ENCODE measurements at regions not wholly inside any gene's neighbourhood (a gene's known extent, or its start where the extent isn't known, plus 50 kb on each side); places are given as distances from the start of the nearest gene placed in this dataset.

DNA sequence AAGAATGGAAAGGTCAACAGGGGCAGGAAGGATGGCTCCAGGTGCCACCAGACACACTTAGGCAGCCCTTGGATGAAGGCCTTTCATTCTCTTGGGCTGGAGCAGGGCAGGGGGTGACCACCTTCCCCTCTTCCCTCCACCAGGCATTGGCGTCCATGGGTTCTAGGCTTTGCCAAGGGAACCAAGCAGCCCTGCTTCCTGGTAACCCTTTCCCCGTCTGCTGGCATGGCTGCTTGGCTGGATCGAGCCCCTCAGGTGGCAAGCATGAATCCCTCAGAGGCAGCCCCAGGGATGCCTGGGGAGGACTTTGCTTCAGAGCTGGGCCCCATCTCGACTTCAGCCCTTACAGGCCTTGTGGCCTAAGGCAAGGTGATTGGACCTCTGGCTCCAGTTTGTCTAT lies 185.1 kb upstream of the SYT13 start:
- Mint-ChIP-seq H3K27me3 (ENCODE audit: low read depth) (peaks cover 2% of the 10 kb centered on the region; the same call in 1 of the 2 replicates), H3K36me3 (ENCODE audit: insufficient read depth in 1 of 3, low read depth in 3 of 3) (no peaks in the 10 kb centered on the region), H3K9me3 (no peaks in the 10 kb centered on the region), H3K4me1 (peaks cover 13 to 20% of the 10 kb centered on the region in 2 experiments), H3K27ac (no peak overlapping the region), H3K4me3 (no peak overlapping the region)
- Histone ChIP-seq H3K18ac (ENCODE audit: insufficient read length, low read depth, low read length) (no peak overlapping the region), H4K91ac (ENCODE audit: insufficient read length, low read depth, low read length) (no peak overlapping the region), H3K79me2 (ENCODE audit: insufficient read depth, low read length) (no peaks in the 10 kb centered on the region), H2BK5ac (ENCODE audit: insufficient read length, low read length) (no peak overlapping the region), H3K27ac (ENCODE audit: insufficient read length, low read depth, low read length) (no peak overlapping the region), H4K20me1 (ENCODE audit: control insufficient read depth, insufficient read depth, insufficient read length) (no peaks in the 10 kb centered on the region), H4K5ac (ENCODE audit: insufficient read length, low read depth, low read length) (no peak overlapping the region), H3K4ac (ENCODE audit: low read depth, low read length) (no peak overlapping the region), H3K79me1 (ENCODE audit: insufficient read depth, low read depth, low read length, poor library complexity, severe bottlenecking) (no peaks in the 10 kb centered on the region), H3K23me2 (ENCODE audit: insufficient read length, low read depth, low read length, poor library complexity, severe bottlenecking) (no peaks in the 10 kb centered on the region), H3K14ac (ENCODE audit: insufficient read depth, low read length) (no peak overlapping the region), H3K9ac (ENCODE audit: extremely low read depth, insufficient read length, low read length) (no peak overlapping the region), H2AK5ac (ENCODE audit: insufficient read length, low read length) (no peak overlapping the region), H4K8ac (replicated peaks; ENCODE audit: insufficient read length, low read depth, low read length) (no peak overlapping the region), H3K23ac (ENCODE audit: insufficient read length, low read depth, low read length) (no peak overlapping the region), H3K4me2 (ENCODE audit: insufficient read depth, insufficient read length, low read length) (no peak overlapping the region), H3K27me3 (ENCODE audit: insufficient read depth, low read length) (no peaks in the 10 kb centered on the region), H2BK120ac (ENCODE audit: low read depth, low read length, poor library complexity, severe bottlenecking) (no peak overlapping the region), H3T11ph (ENCODE audit: low read length) (no peak overlapping the region), H3K56ac (ENCODE audit: insufficient read length, low read depth, low read length) (no peak overlapping the region), H2AFZ (ENCODE audit: low read length) (no peak overlapping the region), H3K9me3 (ENCODE audit: control insufficient read depth, low read depth, low read length) (no peaks in the 10 kb centered on the region), H3K4me1 (ENCODE audit: insufficient read depth, low read length) (no peaks in the 10 kb centered on the region), H2BK20ac (ENCODE audit: low read depth, low read length, poor library complexity, severe bottlenecking) (no peak overlapping the region), H2BK12ac (ENCODE audit: insufficient read length, low read depth, low read length) (no peak overlapping the region), H2BK15ac (ENCODE audit: low read depth, low read length) (no peak overlapping the region)
- WGBS (ENCODE audit: extremely low coverage, insufficient read length, low lambda C conversion rate) = no CpG with 5 or more reads among the region's 4 CpGs
- DNase-seq = no peak
- TF ChIP-seq CTCF (conservative IDR thresholded peaks at IDR 0.05) = no peak

Measured in H9 (cell line).